ENCODE measurements at regions not wholly inside any gene's neighbourhood (a gene's known extent, or its start where the extent isn't known, plus 50 kb on each side); places are given as distances from the start of the nearest gene placed in this dataset.

GRCh38 chr21:16755061-16755460 lies 757.8 kb upstream of the CXADR start:
- no peak for TF ChIP-seq POLR2AphosphoS5 (IDR thresholded peaks at IDR 0.05; ENCODE audit: low read depth, low read length)
- no peak for TF ChIP-seq POLR2A (IDR thresholded peaks at IDR 0.05; ENCODE audit: low read depth, low read length)
- TF ChIP-seq TAF1 (IDR thresholded peaks at IDR 0.05; ENCODE audit: borderline replicate concordance, low read depth, low read length) = no peak

Data from GM12892 (cell line).